ENCODE measurements at regions not wholly inside any gene's neighbourhood (a gene's known extent, or its start where the extent isn't known, plus 50 kb on each side); places are given as distances from the start of the nearest gene placed in this dataset.

- in situ Hi-C loops (cut with MboI), result no loop called here
- ChIA-PET RAD21 (ENCODE audit: unreplicated experiment) (interaction anchor here (0.7 to 4.5 kb wide), 7 partner anchors 9 to 303 kb away, joined by 3 to 42 read pairs (median 5); no protein-coding TSS in a partner anchor), SMC1A (ENCODE audit: uncharacterized antibody, unreplicated experiment) (interaction anchor here (0.6 to 13.0 kb wide), 9 partner anchors 9 to 102 kb away, joined by 3 to 106 read pairs (median 7); no protein-coding TSS in a partner anchor), POLR2A (interaction anchor here (0.7 to 2.9 kb wide), 5 partner anchors 11 to 465 kb away, joined by 3 to 16 read pairs (median 5); no protein-coding TSS in a partner anchor), CTCF (interaction anchor here (0.6 to 1.9 kb wide), 5 partner anchors 10 to 1662 kb away, joined by 3 to 7 read pairs (median 4); no protein-coding TSS in a partner anchor)
- H3K4me3 ChIP-seq, result no peak overlapping the region
- H3K27ac ChIP-seq (ENCODE audit: control insufficient read depth, insufficient read depth), result no peak overlapping the region
- no peaks in the 10 kb centered on the region for H3K36me3 ChIP-seq (ENCODE audit: control insufficient read depth in 2 of 2, insufficient read depth in 2 of 2, low read length in 1 of 2)
- no peak overlapping the region for H3K9ac ChIP-seq (ENCODE audit: control insufficient read depth, insufficient read depth, low read length)
- no peak overlapping the region for H2AFZ ChIP-seq (ENCODE audit: control insufficient read depth, low read depth, low read length)
- no peaks in the 10 kb centered on the region for H3K27me3 ChIP-seq (replicated peaks in 1 of 2; ENCODE audit: control insufficient read depth in 2 of 2, insufficient read depth in 2 of 2, low read length in 1 of 2)
- BruUV-seq (replicated peaks), result no TSS peak
- no peak for TF ChIP-seq CBX5 (IDR thresholded peaks at IDR 0.05; ENCODE audit: low read depth)
- TF ChIP-seq EP300 (IDR thresholded peaks at IDR 0.05; ENCODE audit: borderline replicate concordance in 1 of 2, control insufficient read depth in 1 of 2, low read depth in 2 of 2, low read length in 2 of 2), result no peak
- no peak for TF ChIP-seq SMARCA5 (IDR thresholded peaks at IDR 0.05)
- TF ChIP-seq CHD1 (IDR thresholded peaks at IDR 0.05; ENCODE audit: low read depth, low read length), result no peak
- TF ChIP-seq STAT3 (IDR thresholded peaks at IDR 0.05; ENCODE audit: low read depth, low read length), result no peak
- TF ChIP-seq PRDM15 (CRISPR knock-in tag; IDR thresholded peaks at IDR 0.05), result no peak
- no peak for TF ChIP-seq JUND (IDR thresholded peaks at IDR 0.05; ENCODE audit: low read depth, low read length)
- TF ChIP-seq ZNF384 (IDR thresholded peaks at IDR 0.05; ENCODE audit: borderline replicate concordance, low read depth, low read length), result no peak
- TF ChIP-seq TBL1XR1 (IDR thresholded peaks at IDR 0.05; ENCODE audit: low read depth, low read length), result no peak
- no peak for TF ChIP-seq SREBF2 (IDR thresholded peaks at IDR 0.05; ENCODE audit: low read length)
- no peak for TF ChIP-seq RB1 (IDR thresholded peaks at IDR 0.05; ENCODE audit: borderline replicate concordance)
- TF ChIP-seq RAD21 (IDR thresholded peaks at IDR 0.05; ENCODE audit: insufficient read depth, low read depth, low read length), result no peak
- no peak for TF ChIP-seq NR2F1 (conservative IDR thresholded peaks at IDR 0.05)
- no peak for TF ChIP-seq ATF3 (IDR thresholded peaks at IDR 0.05; ENCODE audit: borderline replicate concordance, extremely low read depth, low read depth, low read length)
- no peak for TF ChIP-seq TARDBP (IDR thresholded peaks at IDR 0.05; ENCODE audit: borderline replicate concordance)
- no peak for TF ChIP-seq NR2C2 (IDR thresholded peaks at IDR 0.05; ENCODE audit: borderline replicate concordance, control insufficient read depth, insufficient read length, low read depth)
- H3K4me2 ChIP-seq (ENCODE audit: control insufficient read depth, insufficient read depth), result no peak overlapping the region
- no peaks in the 10 kb centered on the region for H4K20me1 ChIP-seq (ENCODE audit: control insufficient read depth, insufficient read depth)
- no peaks in the 10 kb centered on the region for H3K9me3 ChIP-seq (replicated peaks; ENCODE audit: control insufficient read depth, insufficient read depth, low read length)
- 14% methylated on average over 2 of the region's 4 CpGs for WGBS (ENCODE audit: insufficient coverage, insufficient replicate concordance, low lambda C conversion rate, missing lambda C conversion rate)
- no peak for DNase-seq (ENCODE audit: low read depth, low spot score)
- no peaks in the 10 kb centered on the region for H3K4me1 ChIP-seq (ENCODE audit: control insufficient read depth, insufficient read depth, low read length)
- no peaks in the 10 kb centered on the region for H3K79me2 ChIP-seq (ENCODE audit: control insufficient read depth, insufficient read depth, low read length)
- FAIRE-seq, result no peak
- ATAC-seq, result no peak
- intact Hi-C loops (cut with micrococcal nuclease; ENCODE audit: unreplicated experiment), result loop anchor here (10.0 kb wide), 1 partner anchor 737 kb away; the partner anchor contains the start of gene IGFBP3
Observed at GRCh38 chr7:46661431-46661830, 740.4 kb upstream of the IGFBP3 start.
